ENCODE measurements at regions not wholly inside any gene's neighbourhood (a gene's known extent, or its start where the extent isn't known, plus 50 kb on each side); places are given as distances from the start of the nearest gene placed in this dataset.

DNA sequence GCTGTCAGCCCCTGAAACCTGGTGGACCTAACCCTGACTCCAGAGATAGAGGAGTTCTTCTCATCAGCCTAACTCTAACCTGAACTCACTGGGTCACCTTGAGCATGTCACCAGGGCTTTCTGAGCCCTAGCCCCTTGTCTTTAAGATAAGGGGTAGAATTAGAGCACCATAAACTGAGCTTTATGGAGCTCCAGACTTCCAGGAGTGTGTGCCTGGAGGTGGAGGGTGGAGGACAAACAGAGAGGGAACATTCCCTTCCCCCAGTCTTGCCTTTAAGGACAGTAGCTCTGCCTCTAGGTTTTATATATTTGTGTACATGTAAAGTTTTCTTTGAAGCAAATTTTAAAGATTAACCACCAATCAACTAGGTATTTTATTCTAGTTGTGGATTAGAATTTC, 83.9 kb upstream of the PACRGL start:
- H3K27me3 ChIP-seq (ENCODE audit: control insufficient read depth, insufficient read depth, low read length), result no peaks in the 10 kb centered on the region
- CTCF ChIA-PET, result no interaction called here
- H3K4me3 ChIP-seq (ENCODE audit: low read depth in 2 of 2, low read length in 2 of 2), result no peak overlapping the region
- DNase-seq (ENCODE audit: low read depth, low spot score) (no peak), ATAC-seq (no peak)
- no peak overlapping the region for H3K27ac ChIP-seq (ENCODE audit: low read length)
- POLR2A ChIA-PET, result no interaction called here
- in situ Hi-C loops (cut with HindIII; ENCODE audit: low pct_unique_long_range_greater_than_20kb, low sequenced_read_pairs), result no loop called here
- H3K36me3 ChIP-seq (ENCODE audit: control insufficient read depth, insufficient read depth, low read length), result no peaks in the 10 kb centered on the region
- no TSS peak for BruUV-seq (replicated peaks)
- intact Hi-C loops (cut with micrococcal nuclease; ENCODE audit: unreplicated experiment), result no loop called here
- no peaks in the 10 kb centered on the region for H3K9me3 ChIP-seq (ENCODE audit: control insufficient read depth, insufficient read depth, low read depth, low read length)
- H3K4me1 ChIP-seq (ENCODE audit: control insufficient read depth, insufficient read depth, low read length), result no peaks in the 10 kb centered on the region
- TF ChIP-seq, protein P1, sequence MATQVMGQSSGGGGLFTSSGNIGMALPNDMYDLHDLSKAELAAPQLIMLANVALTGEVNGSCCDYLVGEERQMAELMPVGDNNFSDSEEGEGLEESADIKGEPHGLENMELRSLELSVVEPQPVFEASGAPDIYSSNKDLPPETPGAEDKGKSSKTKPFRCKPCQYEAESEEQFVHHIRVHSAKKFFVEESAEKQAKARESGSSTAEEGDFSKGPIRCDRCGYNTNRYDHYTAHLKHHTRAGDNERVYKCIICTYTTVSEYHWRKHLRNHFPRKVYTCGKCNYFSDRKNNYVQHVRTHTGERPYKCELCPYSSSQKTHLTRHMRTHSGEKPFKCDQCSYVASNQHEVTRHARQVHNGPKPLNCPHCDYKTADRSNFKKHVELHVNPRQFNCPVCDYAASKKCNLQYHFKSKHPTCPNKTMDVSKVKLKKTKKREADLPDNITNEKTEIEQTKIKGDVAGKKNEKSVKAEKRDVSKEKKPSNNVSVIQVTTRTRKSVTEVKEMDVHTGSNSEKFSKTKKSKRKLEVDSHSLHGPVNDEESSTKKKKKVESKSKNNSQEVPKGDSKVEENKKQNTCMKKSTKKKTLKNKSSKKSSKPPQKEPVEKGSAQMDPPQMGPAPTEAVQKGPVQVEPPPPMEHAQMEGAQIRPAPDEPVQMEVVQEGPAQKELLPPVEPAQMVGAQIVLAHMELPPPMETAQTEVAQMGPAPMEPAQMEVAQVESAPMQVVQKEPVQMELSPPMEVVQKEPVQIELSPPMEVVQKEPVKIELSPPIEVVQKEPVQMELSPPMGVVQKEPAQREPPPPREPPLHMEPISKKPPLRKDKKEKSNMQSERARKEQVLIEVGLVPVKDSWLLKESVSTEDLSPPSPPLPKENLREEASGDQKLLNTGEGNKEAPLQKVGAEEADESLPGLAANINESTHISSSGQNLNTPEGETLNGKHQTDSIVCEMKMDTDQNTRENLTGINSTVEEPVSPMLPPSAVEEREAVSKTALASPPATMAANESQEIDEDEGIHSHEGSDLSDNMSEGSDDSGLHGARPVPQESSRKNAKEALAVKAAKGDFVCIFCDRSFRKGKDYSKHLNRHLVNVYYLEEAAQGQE (IDR thresholded peaks at IDR 0.05; ENCODE audit: insufficient read depth in 1 of 2, low read depth in 2 of 2, low read length in 1 of 2), result no peak
- TF ChIP-seq, protein P2, sequence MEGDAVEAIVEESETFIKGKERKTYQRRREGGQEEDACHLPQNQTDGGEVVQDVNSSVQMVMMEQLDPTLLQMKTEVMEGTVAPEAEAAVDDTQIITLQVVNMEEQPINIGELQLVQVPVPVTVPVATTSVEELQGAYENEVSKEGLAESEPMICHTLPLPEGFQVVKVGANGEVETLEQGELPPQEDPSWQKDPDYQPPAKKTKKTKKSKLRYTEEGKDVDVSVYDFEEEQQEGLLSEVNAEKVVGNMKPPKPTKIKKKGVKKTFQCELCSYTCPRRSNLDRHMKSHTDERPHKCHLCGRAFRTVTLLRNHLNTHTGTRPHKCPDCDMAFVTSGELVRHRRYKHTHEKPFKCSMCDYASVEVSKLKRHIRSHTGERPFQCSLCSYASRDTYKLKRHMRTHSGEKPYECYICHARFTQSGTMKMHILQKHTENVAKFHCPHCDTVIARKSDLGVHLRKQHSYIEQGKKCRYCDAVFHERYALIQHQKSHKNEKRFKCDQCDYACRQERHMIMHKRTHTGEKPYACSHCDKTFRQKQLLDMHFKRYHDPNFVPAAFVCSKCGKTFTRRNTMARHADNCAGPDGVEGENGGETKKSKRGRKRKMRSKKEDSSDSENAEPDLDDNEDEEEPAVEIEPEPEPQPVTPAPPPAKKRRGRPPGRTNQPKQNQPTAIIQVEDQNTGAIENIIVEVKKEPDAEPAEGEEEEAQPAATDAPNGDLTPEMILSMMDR (IDR thresholded peaks at IDR 0.05), result no peak
- TF ChIP-seq POLR2AphosphoS5 (IDR thresholded peaks at IDR 0.05; ENCODE audit: low read depth, low read length) (no peak), TCF7L2 (IDR thresholded peaks at IDR 0.05; ENCODE audit: low read depth, low read length) (no peak), SIN3A (IDR thresholded peaks at IDR 0.05; ENCODE audit: borderline replicate concordance, insufficient read depth, low read depth, low read length) (no peak)

DNA sequence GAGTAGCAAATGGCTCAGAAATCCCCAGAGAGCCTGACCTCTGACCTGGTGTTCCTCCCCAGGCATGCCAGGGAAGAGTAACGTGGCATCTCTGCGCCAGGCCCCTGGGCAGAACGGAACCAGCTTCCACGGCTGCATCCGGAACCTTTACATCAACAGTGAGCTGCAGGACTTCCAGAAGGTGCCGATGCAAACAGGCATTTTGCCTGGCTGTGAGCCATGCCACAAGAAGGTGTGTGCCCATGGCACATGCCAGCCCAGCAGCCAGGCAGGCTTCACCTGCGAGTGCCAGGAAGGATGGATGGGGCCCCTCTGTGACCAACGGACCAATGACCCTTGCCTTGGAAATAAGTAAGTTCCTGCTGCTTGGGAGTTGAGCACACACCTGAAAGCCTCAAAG, 83.4 kb upstream of the PACRGL start:
- Histone ChIP-seq H3K4me1 (ENCODE audit: control insufficient read depth, insufficient read depth, low read length) (no peaks in the 10 kb centered on the region), H3K9me3 (ENCODE audit: control insufficient read depth, insufficient read depth, low read depth, low read length) (no peaks in the 10 kb centered on the region), H3K27me3 (ENCODE audit: control insufficient read depth, insufficient read depth, low read length) (no peaks in the 10 kb centered on the region), H3K27ac (ENCODE audit: low read length) (no peak overlapping the region), H3K36me3 (ENCODE audit: control insufficient read depth, insufficient read depth, low read length) (no peaks in the 10 kb centered on the region), H3K4me3 (ENCODE audit: low read depth in 2 of 2, low read length in 2 of 2) (no peak overlapping the region)
- no TSS peak for BruUV-seq (replicated peaks)
- ChIA-PET POLR2A (no interaction called here), CTCF (no interaction called here)
- DNase-seq (ENCODE audit: low read depth, low spot score) (no peak), ATAC-seq (no peak)
- in situ Hi-C loops (cut with HindIII; ENCODE audit: low pct_unique_long_range_greater_than_20kb, low sequenced_read_pairs) (no loop called here), intact Hi-C loops (cut with micrococcal nuclease; ENCODE audit: unreplicated experiment) (no loop called here)
- no peak for TF ChIP-seq TCF7L2 (IDR thresholded peaks at IDR 0.05; ENCODE audit: low read depth, low read length)
- TF ChIP-seq, protein P1 (IDR thresholded peaks at IDR 0.05; ENCODE audit: insufficient read depth in 1 of 2, low read depth in 2 of 2, low read length in 1 of 2), result no peak
- no peak for TF ChIP-seq SIN3A (IDR thresholded peaks at IDR 0.05; ENCODE audit: borderline replicate concordance, insufficient read depth, low read depth, low read length)
- TF ChIP-seq POLR2AphosphoS5 (IDR thresholded peaks at IDR 0.05; ENCODE audit: low read depth, low read length), result no peak
- TF ChIP-seq, protein P2 (IDR thresholded peaks at IDR 0.05), result no peak
